OCI-LY7 (cell line): ENCODE measurements at regions not wholly inside any gene's neighbourhood (a gene's known extent, or its start where the extent isn't known, plus 50 kb on each side); places are given as distances from the start of the nearest gene placed in this dataset.

Experiments used
- BruUV-seq: library from RNA; stranded (reverse); fragments of 400-500 nt; replicated peaks from 2 replicates; lab custom pipeline; 2021; lab: Mats Ljungman, UMichigan
- CTCF ChIA-PET: fragments of 300-600 bp; sonication (Branson Sonifier 250); formaldehyde crosslinking; loops from one replicate; lab custom pipeline; 2022; ENCODE audit warnings: antibody characterized with exemption; ENCODE audit not compliant: unreplicated experiment; lab: Charles Lee
- POLR2A ChIA-PET: fragments of 300-600 bp; sonication (Branson Sonifier 250); formaldehyde crosslinking; loops from one replicate; lab custom pipeline; 2022; ENCODE audit warnings: antibody characterized with exemption; lab: Charles Lee
- DNase-seq: peaks from one replicate; pipeline ENCODE4 v3.0.0-alpha.2; 2015; ENCODE audit warnings: low spot score
- H2AFZ ChIP-seq: fragments of 200-600 bp; sonication (generic), shearing (Covaris generic); 2 replicates; pipeline ENCODE4 v1.6.1; 2014; ENCODE audit warnings: mild to moderate bottlenecking, antibody characterized with exemption, low read length, moderate library complexity
- H3K27ac ChIP-seq: fragments of 200-600 bp; sonication (generic); 2 replicates; pipeline ENCODE4 v1.5.1; 2014; ENCODE audit warnings: mixed run types, low read depth, mild to moderate bottlenecking, moderate library complexity, low read length, inconsistent platforms; ENCODE audit not compliant: poor library complexity, severe bottlenecking
- H3K36me3 ChIP-seq: fragments of 200-600 bp; sonication (generic); 2 replicates; pipeline ENCODE4 v1.6.1; 2014; ENCODE audit warnings: mild to moderate bottlenecking, antibody characterized with exemption, low read length, moderate library complexity, mixed read lengths; ENCODE audit not compliant: insufficient read depth
- H3K4me1 ChIP-seq: fragments of 200-600 bp; sonication (generic); 2 replicates; pipeline ENCODE4 v1.5.1; 2014; ENCODE audit warnings: mild to moderate bottlenecking, low read length; ENCODE audit not compliant: insufficient read depth, poor library complexity, severe bottlenecking
- H3K4me2 ChIP-seq: fragments of 200-600 bp; sonication (generic); 2 replicates; pipeline ENCODE4 v1.6.1; 2014; ENCODE audit warnings: mild to moderate bottlenecking, low read length
- H3K4me3 ChIP-seq: fragments of 200-600 bp; sonication (generic); 2 replicates; pipeline ENCODE4 v1.5.1; 2014; ENCODE audit warnings: mild to moderate bottlenecking, low read depth, low read length; ENCODE audit not compliant: poor library complexity, severe bottlenecking
- H3K79me2 ChIP-seq: fragments of 200-600 bp; sonication (generic); 2 replicates; pipeline ENCODE4 v1.6.1; 2016; ENCODE audit warnings: low read depth, mild to moderate bottlenecking, low read length, moderate library complexity, mixed read lengths; ENCODE audit not compliant: insufficient read depth
- H3K9me2 ChIP-seq: fragments of 200-600 bp; sonication (generic); 2 replicates; pipeline ENCODE4 v1.6.1; 2016; ENCODE audit warnings: mild to moderate bottlenecking, low read length, mixed read lengths; ENCODE audit not compliant: insufficient read depth
- H3K9me3 ChIP-seq: fragments of 200-600 bp; sonication (generic); 2 replicates; pipeline ENCODE4 v1.6.1; 2014; ENCODE audit warnings: mild to moderate bottlenecking, mixed run types, low read length, mixed read lengths
- H4K20me1 ChIP-seq: fragments of 200-600 bp; sonication (generic); 2 replicates; pipeline ENCODE4 v1.6.1; 2014; ENCODE audit warnings: mild to moderate bottlenecking, antibody characterized with exemption, low read length, moderate library complexity, mixed read lengths; ENCODE audit not compliant: insufficient read depth
- EZH2phosphoT487 ChIP-seq: fragments of 200-600 bp; sonication (generic); IDR thresholded peaks from 2 replicates; pipeline ENCODE4 v1.6.1; 2018; ENCODE audit warnings: low read depth, borderline replicate concordance, mild to moderate bottlenecking, mixed run types, antibody characterized with exemption, low read length, moderate library complexity, mixed read lengths
- intact Hi-C: fragments of 100-400 bp; cut with micrococcal nuclease; formaldehyde crosslinking; loops from one replicate; pipeline ENCODE4 v1.10.0; 2022; ENCODE audit not compliant: unreplicated experiment
- TF ChIP-seq, protein P1 (sequence below): fragments of 200-600 bp; sonication (generic); conservative IDR thresholded peaks from 2 replicates; pipeline ENCODE4 v1.5.1; 2014; ENCODE audit warnings: mild to moderate bottlenecking, antibody characterized with exemption, low read length, moderate library complexity, mixed read lengths

DNA sequence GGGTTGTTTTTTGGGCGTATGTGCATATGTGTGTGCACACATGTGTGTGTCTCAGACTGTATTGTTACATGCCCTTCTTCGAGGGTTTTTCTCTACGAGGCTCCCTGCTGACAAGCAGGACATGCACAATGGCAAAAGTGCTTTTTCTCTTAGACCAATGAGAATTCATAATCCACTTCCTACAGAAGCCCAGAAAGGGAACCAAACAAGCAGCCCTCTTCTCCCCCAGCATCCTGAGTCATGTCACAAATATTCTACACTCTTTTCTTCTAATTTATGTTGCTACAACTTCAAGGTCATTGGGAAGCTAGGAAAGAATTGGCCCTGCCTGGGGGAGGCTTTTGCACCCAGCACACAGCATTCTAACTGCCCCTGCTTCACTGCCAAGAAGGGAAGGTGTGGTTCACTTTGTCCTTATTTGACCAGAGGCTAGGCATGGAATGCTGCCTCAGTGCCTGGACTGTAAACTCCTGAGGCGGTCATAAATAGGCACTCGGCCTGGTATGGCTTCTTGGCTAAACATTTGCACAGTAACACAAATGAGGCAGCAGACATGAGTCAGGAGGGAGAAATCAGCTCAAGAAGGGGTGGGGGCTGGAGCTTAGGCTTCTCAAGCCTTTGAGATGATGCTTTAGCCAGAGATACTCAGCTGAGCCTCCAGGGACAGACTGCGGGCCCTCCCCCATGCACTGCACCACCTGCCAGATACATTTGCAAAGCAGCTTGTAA is 92.7 kb upstream of the KLF7 start:
- H3K4me2 ChIP-seq: no peak overlapping the region
- no peak overlapping the region for H3K27ac ChIP-seq
- no peak overlapping the region for H2AFZ ChIP-seq
- H3K9me2 ChIP-seq: no peaks in the 10 kb centered on the region
- no peaks in the 10 kb centered on the region for H3K79me2 ChIP-seq
- DNase-seq: no peak
- ChIA-PET CTCF (no interaction called here), POLR2A (interaction anchor here (0.7 to 1.1 kb wide), 3 partner anchors 10 to 100 kb away, joined by 3 read pairs; no protein-coding TSS in a partner anchor)
- intact Hi-C loops: no loop called here
- H3K4me3 ChIP-seq: no peak overlapping the region
- H3K4me1 ChIP-seq: no peaks in the 10 kb centered on the region
- H4K20me1 ChIP-seq: no peaks in the 10 kb centered on the region
- no peaks in the 10 kb centered on the region for H3K9me3 ChIP-seq
- BruUV-seq: no TSS peak
- H3K36me3 ChIP-seq: no peaks in the 10 kb centered on the region
- no peak for TF ChIP-seq EZH2phosphoT487
- TF ChIP-seq, protein P1, sequence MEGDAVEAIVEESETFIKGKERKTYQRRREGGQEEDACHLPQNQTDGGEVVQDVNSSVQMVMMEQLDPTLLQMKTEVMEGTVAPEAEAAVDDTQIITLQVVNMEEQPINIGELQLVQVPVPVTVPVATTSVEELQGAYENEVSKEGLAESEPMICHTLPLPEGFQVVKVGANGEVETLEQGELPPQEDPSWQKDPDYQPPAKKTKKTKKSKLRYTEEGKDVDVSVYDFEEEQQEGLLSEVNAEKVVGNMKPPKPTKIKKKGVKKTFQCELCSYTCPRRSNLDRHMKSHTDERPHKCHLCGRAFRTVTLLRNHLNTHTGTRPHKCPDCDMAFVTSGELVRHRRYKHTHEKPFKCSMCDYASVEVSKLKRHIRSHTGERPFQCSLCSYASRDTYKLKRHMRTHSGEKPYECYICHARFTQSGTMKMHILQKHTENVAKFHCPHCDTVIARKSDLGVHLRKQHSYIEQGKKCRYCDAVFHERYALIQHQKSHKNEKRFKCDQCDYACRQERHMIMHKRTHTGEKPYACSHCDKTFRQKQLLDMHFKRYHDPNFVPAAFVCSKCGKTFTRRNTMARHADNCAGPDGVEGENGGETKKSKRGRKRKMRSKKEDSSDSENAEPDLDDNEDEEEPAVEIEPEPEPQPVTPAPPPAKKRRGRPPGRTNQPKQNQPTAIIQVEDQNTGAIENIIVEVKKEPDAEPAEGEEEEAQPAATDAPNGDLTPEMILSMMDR: no peak

DNA sequence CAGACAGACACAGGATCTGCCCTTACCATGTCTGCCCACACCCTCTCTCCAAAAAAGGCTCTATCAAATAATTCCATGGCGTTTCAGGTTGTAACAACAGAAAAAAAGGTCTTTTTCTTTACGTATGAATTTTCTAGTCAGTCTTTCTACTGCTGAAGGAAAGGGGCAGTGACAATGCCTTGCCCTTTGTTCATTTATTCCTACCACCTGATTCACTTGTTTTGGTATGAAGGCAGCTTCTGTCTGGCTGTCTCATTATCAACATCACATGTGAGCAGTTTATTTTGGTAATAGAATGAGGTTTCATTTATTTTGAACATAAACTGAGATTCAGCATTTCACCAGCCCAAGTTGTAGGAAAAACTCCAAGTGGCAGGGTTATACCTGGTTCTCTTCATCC is 94.3 kb upstream of the KLF7 start:
- H3K9me2 ChIP-seq: no peaks in the 10 kb centered on the region
- no peak overlapping the region for H3K4me3 ChIP-seq
- H3K27ac ChIP-seq: no peak overlapping the region
- H3K79me2 ChIP-seq: no peaks in the 10 kb centered on the region
- H3K4me2 ChIP-seq: no peak overlapping the region
- ChIA-PET POLR2A (interaction anchor here (0.6 to 1.0 kb wide), 2 partner anchors 140 to 447 kb away, joined by 3 to 5 read pairs; no protein-coding TSS in a partner anchor), CTCF (no interaction called here)
- H4K20me1 ChIP-seq: no peaks in the 10 kb centered on the region
- TF ChIP-seq, protein P1: no peak
- TF ChIP-seq EZH2phosphoT487: no peak
- no TSS peak for BruUV-seq
- intact Hi-C loops: no loop called here
- H2AFZ ChIP-seq: no peak overlapping the region
- no peaks in the 10 kb centered on the region for H3K36me3 ChIP-seq
- no peak for DNase-seq
- H3K9me3 ChIP-seq: no peaks in the 10 kb centered on the region
- H3K4me1 ChIP-seq: no peaks in the 10 kb centered on the region

DNA sequence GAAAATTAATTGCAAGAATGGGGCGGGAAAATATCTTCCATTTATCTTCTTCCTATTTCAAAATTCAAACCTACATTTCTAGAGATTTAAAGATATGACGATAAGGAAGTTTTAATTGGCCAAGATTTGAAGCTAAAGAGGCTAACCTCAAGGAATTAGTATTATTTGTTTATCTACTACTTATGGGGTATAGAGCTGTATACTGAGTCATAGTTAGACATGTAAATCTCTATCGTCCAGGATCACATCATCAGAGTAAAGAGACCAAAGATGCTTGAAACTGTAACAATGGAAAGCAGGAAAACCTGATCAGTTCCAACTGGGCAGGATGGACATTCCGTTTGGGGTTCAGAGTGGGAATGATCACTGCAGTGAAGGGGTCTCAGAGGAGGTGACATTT is 95.2 kb upstream of the KLF7 start:
- H3K9me3 ChIP-seq: no peaks in the 10 kb centered on the region
- H2AFZ ChIP-seq: no peak overlapping the region
- H3K4me3 ChIP-seq: no peak overlapping the region
- no TSS peak for BruUV-seq
- no peaks in the 10 kb centered on the region for H3K79me2 ChIP-seq
- ChIA-PET CTCF (no interaction called here), POLR2A (interaction anchor here (1.0 kb wide), 1 partner anchor 139 kb away, joined by 3 read pairs; no protein-coding TSS in a partner anchor)
- H3K4me2 ChIP-seq: no peak overlapping the region
- H3K36me3 ChIP-seq: no peaks in the 10 kb centered on the region
- DNase-seq: no peak
- no peak overlapping the region for H3K27ac ChIP-seq
- intact Hi-C loops: no loop called here
- H3K9me2 ChIP-seq: no peaks in the 10 kb centered on the region
- H3K4me1 ChIP-seq: no peaks in the 10 kb centered on the region
- TF ChIP-seq, protein P1: no peak
- no peak for TF ChIP-seq EZH2phosphoT487
- H4K20me1 ChIP-seq: no peaks in the 10 kb centered on the region
